WI38 (cell line): ENCODE measurements at regions not wholly inside any gene's neighbourhood (a gene's known extent, or its start where the extent isn't known, plus 50 kb on each side); places are given as distances from the start of the nearest gene placed in this dataset.

ENCODE experiments used
- H3K4me3 ChIP-seq: 2 replicates; pipeline ENCODE4 v1.5.1; 2011; ENCODE audit warnings: low read depth, mild to moderate bottlenecking, control low read depth, low read length
- CTCF ChIP-seq: IDR thresholded peaks from 2 replicates; pipeline ENCODE4 v1.5.1; 2012; ENCODE audit warnings: low read depth, mild to moderate bottlenecking, control low read depth, low read length

GRCh38 chr16:8292271-8292670 is 298.0 kb downstream of the TMEM114 start:
- H3K4me3 ChIP-seq: no peak overlapping the region
- TF ChIP-seq CTCF: no peak

- TF ChIP-seq CTCF: no peak
- no peak overlapping the region for H3K4me3 ChIP-seq
Observed at GRCh38 chr16:8286348-8286747, 304.0 kb downstream of the TMEM114 start.

GRCh38 chr16:8283195-8283594 is 307.1 kb downstream of the TMEM114 start:
- no peak overlapping the region for H3K4me3 ChIP-seq
- TF ChIP-seq CTCF: no peak

DNA sequence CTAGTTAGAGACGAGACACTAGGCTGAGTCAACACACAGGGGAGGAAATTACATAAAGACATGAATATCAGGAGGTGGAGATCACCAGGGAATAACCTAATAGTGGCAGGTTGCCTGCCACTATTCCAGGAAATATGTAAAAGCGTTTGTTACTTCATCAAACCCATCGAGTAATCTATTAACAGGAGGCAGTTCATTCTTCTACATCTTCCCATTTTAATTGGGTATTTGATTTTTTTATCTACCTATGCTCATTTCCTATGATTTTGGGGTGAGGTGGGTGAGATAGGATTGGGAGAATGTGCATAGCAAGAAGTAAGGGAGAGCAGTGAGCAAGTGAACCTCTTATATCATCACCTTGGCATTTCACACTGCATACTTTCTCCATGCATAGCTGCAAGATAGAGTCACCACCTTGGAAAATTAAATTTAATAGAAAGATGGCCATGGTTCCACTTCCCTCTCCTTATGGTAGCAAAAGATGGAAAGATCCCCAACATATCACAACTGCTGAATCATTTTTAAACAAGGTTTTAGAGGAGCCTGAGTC is 312.2 kb downstream of the TMEM114 start:
- TF ChIP-seq CTCF: no peak
- no peak overlapping the region for H3K4me3 ChIP-seq

DNA sequence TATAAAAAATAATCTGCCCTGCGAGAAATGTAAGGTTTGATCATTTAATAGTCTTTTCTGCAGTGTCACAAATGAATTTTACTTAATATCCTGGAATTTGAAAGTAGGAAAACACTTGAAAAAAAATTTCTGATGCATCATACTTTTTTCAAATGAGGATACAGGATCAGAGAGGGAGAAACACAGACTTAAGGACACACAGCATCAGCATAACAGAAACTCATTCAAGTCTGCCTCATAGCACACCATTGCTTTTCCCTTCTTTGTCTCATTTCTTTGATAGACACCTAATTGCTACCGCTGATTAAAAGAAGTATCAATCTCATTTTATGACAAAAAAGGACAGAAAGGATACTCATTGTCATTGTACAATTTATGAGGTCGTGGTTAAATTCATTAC is 319.0 kb downstream of the TMEM114 start:
- H3K4me3 ChIP-seq: no peak overlapping the region
- TF ChIP-seq CTCF: no peak

- TF ChIP-seq CTCF: no peak
- no peak overlapping the region for H3K4me3 ChIP-seq
Observed at GRCh38 chr16:8262299-8262698, 328.0 kb downstream of the TMEM114 start.

- TF ChIP-seq CTCF: no peak
- no peak overlapping the region for H3K4me3 ChIP-seq
Observed at GRCh38 chr16:8260140-8260539, 330.2 kb downstream of the TMEM114 start.
